RWPE1 (cell line): ENCODE measurements at regions not wholly inside any gene's neighbourhood (a gene's known extent, or its start where the extent isn't known, plus 50 kb on each side); places are given as distances from the start of the nearest gene placed in this dataset.

Experiments used
- CTCF ChIA-PET: fragments of 350-600 bp; sonication (Branson Sonifier 250); formaldehyde crosslinking; extraction: SDS; loops from one replicate; lab custom pipeline; 2021; lab: Yijun Ruan, JAX
- POLR2A ChIA-PET: fragments of 400-600 bp; formaldehyde crosslinking; extraction: SDS; loops from one replicate; lab custom pipeline; 2020; ENCODE audit warnings: antibody characterized with exemption; ENCODE audit not compliant: low non-redundant PET; lab: Yijun Ruan, JAX
- DNase-seq: peaks from one replicate; pipeline ENCODE4 v3.0.0; 2012; ENCODE audit warnings: low spot score
- H3K27ac ChIP-seq: fragments of 450-650 bp; 2 replicates; pipeline ENCODE4 v1.5.1; 2017
- TF ChIP-seq, protein P1 (sequence below): fragments of 450-650 bp; conservative IDR thresholded peaks from 2 replicates; pipeline ENCODE4 v1.5.1; 2017; ENCODE audit warnings: low read depth, mild to moderate bottlenecking

DNA sequence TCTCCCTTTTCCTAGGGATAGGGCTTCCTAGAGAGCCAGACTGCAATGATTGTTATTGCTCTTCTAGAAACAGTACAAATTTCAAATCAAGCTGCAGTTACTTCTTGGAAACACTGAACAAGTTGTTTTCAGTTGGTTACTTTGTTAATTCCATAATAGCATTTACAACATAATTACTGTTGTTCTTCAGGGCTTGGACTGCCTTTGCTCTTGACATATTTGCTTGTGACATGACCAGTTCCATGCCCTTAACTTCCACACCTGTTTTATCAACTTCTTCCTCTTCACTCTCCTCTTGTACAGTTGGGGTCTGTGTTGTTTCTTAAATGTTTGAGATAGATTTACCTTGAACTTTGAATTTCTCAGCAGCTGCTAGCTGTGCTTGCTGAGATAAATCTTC lies 104.4 kb downstream of the SEC23IP start:
- TF ChIP-seq, protein P1, sequence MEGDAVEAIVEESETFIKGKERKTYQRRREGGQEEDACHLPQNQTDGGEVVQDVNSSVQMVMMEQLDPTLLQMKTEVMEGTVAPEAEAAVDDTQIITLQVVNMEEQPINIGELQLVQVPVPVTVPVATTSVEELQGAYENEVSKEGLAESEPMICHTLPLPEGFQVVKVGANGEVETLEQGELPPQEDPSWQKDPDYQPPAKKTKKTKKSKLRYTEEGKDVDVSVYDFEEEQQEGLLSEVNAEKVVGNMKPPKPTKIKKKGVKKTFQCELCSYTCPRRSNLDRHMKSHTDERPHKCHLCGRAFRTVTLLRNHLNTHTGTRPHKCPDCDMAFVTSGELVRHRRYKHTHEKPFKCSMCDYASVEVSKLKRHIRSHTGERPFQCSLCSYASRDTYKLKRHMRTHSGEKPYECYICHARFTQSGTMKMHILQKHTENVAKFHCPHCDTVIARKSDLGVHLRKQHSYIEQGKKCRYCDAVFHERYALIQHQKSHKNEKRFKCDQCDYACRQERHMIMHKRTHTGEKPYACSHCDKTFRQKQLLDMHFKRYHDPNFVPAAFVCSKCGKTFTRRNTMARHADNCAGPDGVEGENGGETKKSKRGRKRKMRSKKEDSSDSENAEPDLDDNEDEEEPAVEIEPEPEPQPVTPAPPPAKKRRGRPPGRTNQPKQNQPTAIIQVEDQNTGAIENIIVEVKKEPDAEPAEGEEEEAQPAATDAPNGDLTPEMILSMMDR: no peak
- ChIA-PET POLR2A (no interaction called here), CTCF (interaction anchor here (1.4 kb wide), 1 partner anchor 14 kb away, joined by 3 read pairs; no protein-coding TSS in a partner anchor)
- no peak for DNase-seq
- no peak overlapping the region for H3K27ac ChIP-seq

DNA sequence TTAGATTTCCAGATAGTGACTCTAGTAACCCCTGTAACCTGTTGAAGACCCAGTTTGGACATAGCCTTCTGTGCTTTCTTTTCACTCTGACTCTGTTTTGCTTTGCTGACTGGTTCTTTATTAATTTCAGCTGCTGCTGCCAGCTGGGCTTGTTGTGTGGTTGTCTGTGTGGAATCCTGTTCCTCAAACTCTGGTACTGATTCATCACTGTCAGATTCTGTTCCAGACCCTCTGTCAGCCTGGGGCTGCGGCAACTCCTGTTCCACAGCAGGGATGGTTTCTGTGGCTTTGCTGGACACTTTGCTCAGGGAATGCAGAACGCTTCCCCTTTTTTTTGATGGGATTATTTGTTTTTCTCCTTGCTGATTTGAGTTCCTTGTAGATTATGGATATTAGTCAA lies 104.9 kb downstream of the SEC23IP start:
- DNase-seq: no peak
- TF ChIP-seq, protein P1: no peak
- POLR2A ChIA-PET: no interaction called here
- CTCF ChIA-PET: no interaction called here
- H3K27ac ChIP-seq: no peak overlapping the region

DNA sequence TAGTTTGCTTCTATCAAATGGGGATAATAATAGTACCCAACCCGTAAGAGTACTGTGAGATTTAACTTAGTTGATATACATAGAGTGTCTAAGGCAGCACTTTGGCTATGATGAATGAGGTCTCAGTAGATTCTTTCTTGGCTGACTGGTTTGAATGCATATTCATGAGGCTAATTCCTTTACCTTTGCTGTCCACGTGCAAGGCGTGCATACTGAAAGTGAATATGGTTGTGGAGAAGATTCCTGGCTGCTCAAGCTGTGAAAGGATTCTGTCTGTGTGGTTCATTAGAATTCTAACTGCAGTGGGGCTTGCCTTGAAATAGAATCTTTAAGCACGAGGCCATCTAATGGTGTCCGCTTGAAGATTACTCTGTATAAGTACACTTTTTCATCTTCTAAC lies 110.3 kb downstream of the SEC23IP start:
- CTCF ChIA-PET: no interaction called here
- POLR2A ChIA-PET: no interaction called here
- no peak for DNase-seq
- H3K27ac ChIP-seq: no peak overlapping the region
- TF ChIP-seq, protein P1: no peak

DNA sequence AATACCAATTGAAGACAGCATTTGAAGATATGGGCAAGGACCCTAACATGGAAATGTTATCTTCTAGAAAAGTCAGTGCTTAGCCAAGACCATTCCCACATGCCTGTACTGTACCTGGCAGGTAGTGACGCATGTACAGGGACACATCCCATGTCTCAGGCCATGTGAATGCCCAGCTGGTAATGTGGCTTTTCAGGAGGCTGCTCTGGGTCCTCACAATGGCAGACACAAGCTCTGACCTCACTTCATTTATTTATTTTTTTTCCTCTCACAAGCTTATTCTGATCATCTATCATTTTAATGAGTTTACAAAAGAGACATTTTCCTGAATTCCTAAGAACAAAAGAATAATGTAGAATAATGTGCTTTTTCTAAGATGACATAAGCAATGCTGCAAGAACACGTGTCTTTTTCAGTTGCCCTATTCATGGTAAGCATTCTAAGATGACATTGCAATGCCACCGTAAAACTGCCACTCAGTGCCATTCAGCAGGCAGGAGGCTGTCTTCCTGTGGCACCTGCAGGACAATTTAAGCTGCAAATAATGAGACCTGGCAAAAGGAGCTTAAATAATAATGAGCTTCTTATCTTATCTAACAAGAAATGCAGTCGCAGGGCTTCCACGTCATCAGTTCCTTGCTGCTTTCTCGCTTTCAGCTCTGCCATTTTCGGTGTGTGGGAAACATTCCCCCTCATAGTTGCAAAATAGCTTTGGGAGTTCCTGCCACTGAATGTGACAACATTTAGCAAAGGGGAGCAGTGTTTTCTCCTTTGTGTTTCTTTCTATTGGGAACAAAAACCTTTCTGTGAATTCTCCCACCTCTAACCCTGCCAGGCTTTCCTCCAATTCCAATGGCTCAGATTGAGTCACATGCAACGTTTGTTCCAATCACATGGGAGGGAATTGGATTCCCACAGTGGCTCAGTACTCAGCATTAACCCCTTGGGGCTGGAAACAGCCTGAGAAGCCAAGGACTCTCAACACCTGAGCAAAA lies 113.0 kb downstream of the SEC23IP start:
- DNase-seq: no peak
- ChIA-PET CTCF (no interaction called here), POLR2A (no interaction called here)
- TF ChIP-seq, protein P1: no peak
- no peak overlapping the region for H3K27ac ChIP-seq

DNA sequence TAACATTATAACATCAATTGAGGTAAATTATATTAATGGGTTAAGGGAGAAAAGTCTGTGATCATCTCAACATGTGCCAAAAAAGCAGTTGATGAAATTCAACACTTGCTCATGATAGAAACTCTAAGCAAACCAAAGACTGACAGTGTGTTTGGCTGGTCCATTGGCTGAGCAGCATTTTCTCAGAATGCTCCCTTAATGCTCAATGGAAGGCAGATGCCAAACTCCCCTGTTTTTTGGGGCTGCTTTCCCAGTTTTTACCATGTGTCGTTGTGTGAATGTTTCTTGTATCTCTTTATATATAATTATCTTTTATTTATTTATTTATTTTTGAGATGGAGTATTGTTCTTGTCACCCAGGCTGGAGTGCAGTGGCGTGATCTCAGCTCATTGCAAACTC lies 114.7 kb downstream of the SEC23IP start:
- CTCF ChIA-PET: no interaction called here

More for the DNA sequence above, 114.7 kb downstream of the SEC23IP start:
- TF ChIP-seq, protein P1: no peak
- POLR2A ChIA-PET: interaction anchor here (0.6 kb wide), 1 partner anchor 30 kb away, joined by 3 read pairs; no protein-coding TSS in a partner anchor
- H3K27ac ChIP-seq: no peak overlapping the region
- DNase-seq: no peak
